GM18868 (cell line): ENCODE measurements at regions not wholly inside any gene's neighbourhood (a gene's known extent, or its start where the extent isn't known, plus 50 kb on each side); places are given as distances from the start of the nearest gene placed in this dataset.

Experiments used
- ATAC-seq: cut with Tn5 transposase; IDR thresholded peaks from one replicate; pipeline ENCODE4 v1.9.1; 2021; ENCODE audit warnings: mild to moderate bottlenecking, moderate library complexity; ENCODE audit not compliant: unreplicated experiment

GRCh38 chr5:109533751-109534272 lies 124.0 kb upstream of the PJA2 start:
- no peak for ATAC-seq

- ATAC-seq: no peak
Measured at GRCh38 chr5:109532773-109533364, 123.1 kb upstream of the PJA2 start.

GRCh38 chr5:109531262-109531661 lies 121.5 kb upstream of the PJA2 start:
- ATAC-seq: no peak

- no peak for ATAC-seq
Measured at GRCh38 chr5:109529987-109530386, 120.2 kb upstream of the PJA2 start.

GRCh38 chr5:109529520-109529919 lies 119.7 kb upstream of the PJA2 start:
- no peak for ATAC-seq

GRCh38 chr5:109524555-109524954 lies 114.8 kb upstream of the PJA2 start:
- no peak for ATAC-seq

GRCh38 chr5:109524026-109524425 lies 114.3 kb upstream of the PJA2 start:
- ATAC-seq: no peak

- ATAC-seq: no peak
Measured at GRCh38 chr5:109522404-109522803, 112.6 kb upstream of the PJA2 start.

GRCh38 chr5:109519416-109519815 lies 109.6 kb upstream of the PJA2 start:
- no peak for ATAC-seq

GRCh38 chr5:109516390-109516789 lies 106.6 kb upstream of the PJA2 start:
- ATAC-seq: no peak

GRCh38 chr5:109511980-109512734 lies 102.4 kb upstream of the PJA2 start:
- no peak for ATAC-seq

GRCh38 chr5:109506556-109506955 lies 96.8 kb upstream of the PJA2 start:
- ATAC-seq: no peak

- ATAC-seq: no peak
Measured at GRCh38 chr5:109496112-109496511, 86.3 kb upstream of the PJA2 start.

GRCh38 chr5:109487753-109488420 lies 78.1 kb upstream of the PJA2 start:
- no peak for ATAC-seq

GRCh38 chr5:109486200-109486804 lies 76.5 kb upstream of the PJA2 start:
- ATAC-seq: no peak

- ATAC-seq: no peak
Measured at GRCh38 chr5:109485030-109485429, 75.3 kb upstream of the PJA2 start.

- no peak for ATAC-seq
Measured at GRCh38 chr5:109484597-109484996, 74.8 kb upstream of the PJA2 start.

- no peak for ATAC-seq
Measured at GRCh38 chr5:109483395-109483971, 73.7 kb upstream of the PJA2 start.

- ATAC-seq: no peak
Measured at GRCh38 chr5:109482748-109483147, 73.0 kb upstream of the PJA2 start.

GRCh38 chr5:109479260-109479860 lies 69.6 kb upstream of the PJA2 start:
- peak; percentile 66 for ATAC-seq

GRCh38 chr5:109478830-109479229 lies 69.1 kb upstream of the PJA2 start:
- no peak for ATAC-seq
